ENCODE measurements at regions not wholly inside any gene's neighbourhood (a gene's known extent, or its start where the extent isn't known, plus 50 kb on each side); places are given as distances from the start of the nearest gene placed in this dataset.

GRCh38 chr9:136608348-136609159 lies 54.2 kb upstream of the EGFL7 start:
- Mint-ChIP-seq H3K9me3 (ENCODE audit: low read depth, unreplicated experiment) (no peaks in the 10 kb centered on the region), H3K4me1 (ENCODE audit: low read depth, unreplicated experiment) (no peaks in the 10 kb centered on the region), H3K4me3 (ENCODE audit: low read depth, unreplicated experiment) (no peak overlapping the region), H3K27ac (ENCODE audit: unreplicated experiment) (no peak overlapping the region), H3K27me3 (ENCODE audit: unreplicated experiment) (peaks cover 31% of the 10 kb centered on the region), H3K36me3 (ENCODE audit: insufficient read depth, unreplicated experiment) (no peaks in the 10 kb centered on the region)
- DNase-seq, result no peak
- intact Hi-C loops (cut with micrococcal nuclease; ENCODE audit: unreplicated experiment), result no loop called here
- BruUV-seq (replicated peaks), result no TSS peak
- CTCF ChIA-PET, result interaction anchor here (0.7 kb wide), 1 partner anchor 61 kb away, joined by 3 read pairs; no protein-coding TSS in a partner anchor
- TF ChIP-seq, protein P1, sequence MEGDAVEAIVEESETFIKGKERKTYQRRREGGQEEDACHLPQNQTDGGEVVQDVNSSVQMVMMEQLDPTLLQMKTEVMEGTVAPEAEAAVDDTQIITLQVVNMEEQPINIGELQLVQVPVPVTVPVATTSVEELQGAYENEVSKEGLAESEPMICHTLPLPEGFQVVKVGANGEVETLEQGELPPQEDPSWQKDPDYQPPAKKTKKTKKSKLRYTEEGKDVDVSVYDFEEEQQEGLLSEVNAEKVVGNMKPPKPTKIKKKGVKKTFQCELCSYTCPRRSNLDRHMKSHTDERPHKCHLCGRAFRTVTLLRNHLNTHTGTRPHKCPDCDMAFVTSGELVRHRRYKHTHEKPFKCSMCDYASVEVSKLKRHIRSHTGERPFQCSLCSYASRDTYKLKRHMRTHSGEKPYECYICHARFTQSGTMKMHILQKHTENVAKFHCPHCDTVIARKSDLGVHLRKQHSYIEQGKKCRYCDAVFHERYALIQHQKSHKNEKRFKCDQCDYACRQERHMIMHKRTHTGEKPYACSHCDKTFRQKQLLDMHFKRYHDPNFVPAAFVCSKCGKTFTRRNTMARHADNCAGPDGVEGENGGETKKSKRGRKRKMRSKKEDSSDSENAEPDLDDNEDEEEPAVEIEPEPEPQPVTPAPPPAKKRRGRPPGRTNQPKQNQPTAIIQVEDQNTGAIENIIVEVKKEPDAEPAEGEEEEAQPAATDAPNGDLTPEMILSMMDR (IDR thresholded peaks at IDR 0.05; ENCODE audit: unreplicated experiment), result no peak

DNA sequence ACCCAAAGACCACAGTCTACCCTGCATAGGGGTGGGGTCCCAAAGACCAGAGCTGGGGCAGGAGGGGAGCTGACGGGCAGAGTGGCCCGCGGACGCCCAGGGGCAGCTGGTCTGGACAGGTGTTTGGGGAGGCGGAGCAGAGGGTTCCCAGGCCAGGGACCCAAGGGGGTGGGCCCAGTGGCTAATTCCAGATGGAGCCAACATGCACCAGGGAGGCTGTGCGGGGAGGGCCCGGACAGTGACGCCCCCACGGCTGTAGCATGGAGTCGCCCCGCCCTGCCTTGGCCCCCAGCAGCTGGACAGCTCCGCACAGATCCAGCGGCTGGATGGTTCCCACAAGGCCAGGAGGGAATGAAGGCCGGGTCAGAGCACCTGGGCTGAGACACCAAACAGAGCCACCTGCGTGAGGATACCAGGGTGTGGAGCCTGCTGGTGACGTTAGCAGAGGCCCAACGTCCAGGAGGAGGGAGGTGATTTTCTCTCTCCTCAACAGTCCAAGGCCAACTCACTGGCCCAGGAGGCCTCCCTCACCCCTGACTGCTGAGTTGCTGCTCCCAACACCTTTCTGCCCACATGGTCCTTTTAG lies 55.3 kb upstream of the EGFL7 start:
- Mint-ChIP-seq H3K9me3 (ENCODE audit: low read depth, unreplicated experiment) (no peaks in the 10 kb centered on the region), H3K27me3 (ENCODE audit: unreplicated experiment) (peaks cover 43% of the 10 kb centered on the region), H3K27ac (ENCODE audit: unreplicated experiment) (no peak overlapping the region), H3K36me3 (ENCODE audit: insufficient read depth, unreplicated experiment) (no peaks in the 10 kb centered on the region), H3K4me3 (ENCODE audit: low read depth, unreplicated experiment) (no peak overlapping the region), H3K4me1 (ENCODE audit: low read depth, unreplicated experiment) (no peaks in the 10 kb centered on the region)
- no peak for DNase-seq
- CTCF ChIA-PET, result no interaction called here
- intact Hi-C loops (cut with micrococcal nuclease; ENCODE audit: unreplicated experiment), result no loop called here
- TF ChIP-seq, protein P1 (IDR thresholded peaks at IDR 0.05; ENCODE audit: unreplicated experiment), result no peak
- BruUV-seq (replicated peaks), result no TSS peak

- no peaks in the 10 kb centered on the region for H3K9me3 Mint-ChIP-seq (ENCODE audit: low read depth, unreplicated experiment)
- peaks cover 49% of the 10 kb centered on the region for H3K27me3 Mint-ChIP-seq (ENCODE audit: unreplicated experiment)
- no peak overlapping the region for H3K4me3 Mint-ChIP-seq (ENCODE audit: low read depth, unreplicated experiment)
- BruUV-seq (replicated peaks), result no TSS peak
- TF ChIP-seq, protein P1 (IDR thresholded peaks at IDR 0.05; ENCODE audit: unreplicated experiment), result no peak
- no peaks in the 10 kb centered on the region for H3K4me1 Mint-ChIP-seq (ENCODE audit: low read depth, unreplicated experiment)
- CTCF ChIA-PET, result no interaction called here
- intact Hi-C loops (cut with micrococcal nuclease; ENCODE audit: unreplicated experiment), result no loop called here
- H3K27ac Mint-ChIP-seq (ENCODE audit: unreplicated experiment), result no peak overlapping the region
- no peak for DNase-seq
- H3K36me3 Mint-ChIP-seq (ENCODE audit: insufficient read depth, unreplicated experiment), result no peaks in the 10 kb centered on the region
Measured at GRCh38 chr9:136606687-136607333, 55.9 kb upstream of the EGFL7 start.

- CTCF ChIA-PET, result no interaction called here
- TF ChIP-seq, protein P1 (IDR thresholded peaks at IDR 0.05; ENCODE audit: unreplicated experiment), result no peak
- BruUV-seq (replicated peaks), result no TSS peak
- H3K9me3 Mint-ChIP-seq (ENCODE audit: low read depth, unreplicated experiment), result no peaks in the 10 kb centered on the region
- DNase-seq, result no peak
- H3K27ac Mint-ChIP-seq (ENCODE audit: unreplicated experiment), result no peak overlapping the region
- H3K4me3 Mint-ChIP-seq (ENCODE audit: low read depth, unreplicated experiment), result no peak overlapping the region
- peaks cover 56% of the 10 kb centered on the region for H3K27me3 Mint-ChIP-seq (ENCODE audit: unreplicated experiment)
- H3K36me3 Mint-ChIP-seq (ENCODE audit: insufficient read depth, unreplicated experiment), result no peaks in the 10 kb centered on the region
- H3K4me1 Mint-ChIP-seq (ENCODE audit: low read depth, unreplicated experiment), result no peaks in the 10 kb centered on the region
- intact Hi-C loops (cut with micrococcal nuclease; ENCODE audit: unreplicated experiment), result no loop called here
Measured at GRCh38 chr9:136605988-136606660, 56.6 kb upstream of the EGFL7 start.

Data from Calu3 (cell line).